ENCODE measurements at regions not wholly inside any gene's neighbourhood (a gene's known extent, or its start where the extent isn't known, plus 50 kb on each side); places are given as distances from the start of the nearest gene placed in this dataset.

DNA sequence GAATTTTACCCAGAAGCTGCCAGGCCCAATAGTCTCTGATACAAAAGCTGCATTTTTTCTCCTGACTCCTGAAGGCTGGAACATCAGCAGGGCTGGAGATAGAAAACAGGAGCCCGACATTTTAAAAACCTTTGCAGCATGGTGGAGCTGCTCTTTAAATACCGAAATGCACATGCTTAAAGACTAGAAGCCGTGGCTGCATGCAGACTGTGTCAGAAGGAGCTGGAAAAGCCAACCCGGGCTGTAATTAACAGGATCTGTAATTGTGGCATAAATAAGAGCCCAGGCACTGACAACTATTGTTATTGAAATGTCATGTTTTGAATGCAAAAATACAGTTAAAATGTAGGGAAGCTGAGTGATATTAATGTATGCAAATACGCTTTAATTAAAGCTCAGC lies 304.9 kb upstream of the PLET1 start:
- intact Hi-C loops (cut with DNase I; ENCODE audit: low total_unique reads) = no loop called here
- Histone ChIP-seq H3K27ac (no peak overlapping the region), H3K27me3 (no peaks in the 10 kb centered on the region), H3K9me3 (no peaks in the 10 kb centered on the region), H3K4me3 (no peak overlapping the region), H3K4me1 (no peaks in the 10 kb centered on the region), H3K36me3 (no peaks in the 10 kb centered on the region)
- TF ChIP-seq POLR2A (IDR thresholded peaks at IDR 0.05) (no peak), POLR2AphosphoS5 (IDR thresholded peaks at IDR 0.05) (no peak)
- TF ChIP-seq, protein P1, sequence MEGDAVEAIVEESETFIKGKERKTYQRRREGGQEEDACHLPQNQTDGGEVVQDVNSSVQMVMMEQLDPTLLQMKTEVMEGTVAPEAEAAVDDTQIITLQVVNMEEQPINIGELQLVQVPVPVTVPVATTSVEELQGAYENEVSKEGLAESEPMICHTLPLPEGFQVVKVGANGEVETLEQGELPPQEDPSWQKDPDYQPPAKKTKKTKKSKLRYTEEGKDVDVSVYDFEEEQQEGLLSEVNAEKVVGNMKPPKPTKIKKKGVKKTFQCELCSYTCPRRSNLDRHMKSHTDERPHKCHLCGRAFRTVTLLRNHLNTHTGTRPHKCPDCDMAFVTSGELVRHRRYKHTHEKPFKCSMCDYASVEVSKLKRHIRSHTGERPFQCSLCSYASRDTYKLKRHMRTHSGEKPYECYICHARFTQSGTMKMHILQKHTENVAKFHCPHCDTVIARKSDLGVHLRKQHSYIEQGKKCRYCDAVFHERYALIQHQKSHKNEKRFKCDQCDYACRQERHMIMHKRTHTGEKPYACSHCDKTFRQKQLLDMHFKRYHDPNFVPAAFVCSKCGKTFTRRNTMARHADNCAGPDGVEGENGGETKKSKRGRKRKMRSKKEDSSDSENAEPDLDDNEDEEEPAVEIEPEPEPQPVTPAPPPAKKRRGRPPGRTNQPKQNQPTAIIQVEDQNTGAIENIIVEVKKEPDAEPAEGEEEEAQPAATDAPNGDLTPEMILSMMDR (IDR thresholded peaks at IDR 0.05) = no peak
- no peak for DNase-seq (ENCODE audit: low spot score in 2 of 2)

- TF ChIP-seq, protein P1 (IDR thresholded peaks at IDR 0.05) = no peak
- no peak for TF ChIP-seq POLR2A (IDR thresholded peaks at IDR 0.05)
- no peak for TF ChIP-seq POLR2AphosphoS5 (IDR thresholded peaks at IDR 0.05)
- DNase-seq (ENCODE audit: low spot score in 2 of 2) = no peak
- H3K36me3 ChIP-seq = no peaks in the 10 kb centered on the region
- no peak overlapping the region for H3K27ac ChIP-seq
- H3K4me3 ChIP-seq = no peak overlapping the region
- intact Hi-C loops (cut with DNase I; ENCODE audit: low total_unique reads) = no loop called here
- no peaks in the 10 kb centered on the region for H3K9me3 ChIP-seq
- no peaks in the 10 kb centered on the region for H3K4me1 ChIP-seq
- no peaks in the 10 kb centered on the region for H3K27me3 ChIP-seq
Observed at GRCh38 chr11:112566124-112566523, 305.5 kb upstream of the PLET1 start.

- Histone ChIP-seq H3K27me3 (no peaks in the 10 kb centered on the region), H3K4me3 (no peak overlapping the region), H3K9me3 (no peaks in the 10 kb centered on the region), H3K27ac (no peak overlapping the region), H3K36me3 (no peaks in the 10 kb centered on the region), H3K4me1 (no peaks in the 10 kb centered on the region)
- TF ChIP-seq POLR2A (IDR thresholded peaks at IDR 0.05) (no peak), POLR2AphosphoS5 (IDR thresholded peaks at IDR 0.05) (no peak)
- TF ChIP-seq, protein P1 (IDR thresholded peaks at IDR 0.05) = no peak
- no peak for DNase-seq (ENCODE audit: low spot score in 2 of 2)
- intact Hi-C loops (cut with DNase I; ENCODE audit: low total_unique reads) = no loop called here
Observed at GRCh38 chr11:112570333-112570732, 309.7 kb upstream of the PLET1 start.

- H3K9me3 ChIP-seq = no peaks in the 10 kb centered on the region
- no peak for DNase-seq (ENCODE audit: low spot score in 2 of 2)
- H3K27me3 ChIP-seq = no peaks in the 10 kb centered on the region
- TF ChIP-seq, protein P1 (IDR thresholded peaks at IDR 0.05) = no peak
- no peak for TF ChIP-seq POLR2AphosphoS5 (IDR thresholded peaks at IDR 0.05)
- no peak for TF ChIP-seq POLR2A (IDR thresholded peaks at IDR 0.05)
- H3K27ac ChIP-seq = no peak overlapping the region
- no peaks in the 10 kb centered on the region for H3K36me3 ChIP-seq
- H3K4me3 ChIP-seq = no peak overlapping the region
- intact Hi-C loops (cut with DNase I; ENCODE audit: low total_unique reads) = no loop called here
- no peaks in the 10 kb centered on the region for H3K4me1 ChIP-seq
Observed at GRCh38 chr11:112579282-112579681, 318.6 kb upstream of the PLET1 start.

DNA sequence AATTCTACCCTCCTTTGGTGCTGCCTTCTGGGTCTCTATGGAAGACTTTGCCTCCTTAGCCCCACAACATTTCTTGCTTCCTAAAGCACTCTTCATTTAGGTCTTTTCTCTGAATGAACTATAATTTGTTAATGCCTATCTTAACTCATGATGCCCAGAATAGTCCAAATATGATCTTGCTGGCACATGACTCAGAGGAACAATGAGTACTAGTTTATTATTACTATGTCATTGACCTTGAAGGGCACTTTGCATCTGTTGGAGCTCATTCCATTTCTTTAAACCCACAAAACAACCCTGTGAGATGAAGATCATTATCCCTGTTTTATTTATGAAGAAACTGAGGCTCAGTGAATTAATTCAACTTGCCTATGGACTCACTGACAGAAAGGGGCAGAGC lies 320.2 kb upstream of the PLET1 start:
- Histone ChIP-seq H3K27me3 (no peaks in the 10 kb centered on the region), H3K9me3 (no peaks in the 10 kb centered on the region), H3K27ac (no peak overlapping the region), H3K4me1 (no peaks in the 10 kb centered on the region), H3K4me3 (no peak overlapping the region), H3K36me3 (no peaks in the 10 kb centered on the region)
- TF ChIP-seq POLR2AphosphoS5 (IDR thresholded peaks at IDR 0.05) (no peak), POLR2A (IDR thresholded peaks at IDR 0.05) (no peak)
- TF ChIP-seq, protein P1 (IDR thresholded peaks at IDR 0.05) = no peak
- DNase-seq (ENCODE audit: low spot score in 2 of 2) = no peak
- intact Hi-C loops (cut with DNase I; ENCODE audit: low total_unique reads) = no loop called here

All from breast epithelium (tissue), 4 donors.